A673 (cell line): ENCODE measurements at regions not wholly inside any gene's neighbourhood (a gene's known extent, or its start where the extent isn't known, plus 50 kb on each side); places are given as distances from the start of the nearest gene placed in this dataset.

Source experiments
- EZH2 ChIP-seq: fragments of 200-600 bp; sonication (generic); IDR thresholded peaks from 2 replicates; pipeline ENCODE4 v1.6.1; 2017; ENCODE audit warnings: borderline replicate concordance, low read depth, mild to moderate bottlenecking, mixed read lengths, antibody characterized with exemption, low read length; ENCODE audit not compliant: poor library complexity, severe bottlenecking
- TF ChIP-seq, protein P1 (sequence below): fragments of 300-800, 200-600 bp; sonication (generic); conservative IDR thresholded peaks from 2 replicates; pipeline ENCODE4 v1.5.1; 2017; ENCODE audit warnings: low read depth, mild to moderate bottlenecking, antibody characterized with exemption, low read length, moderate library complexity, mixed read lengths

DNA sequence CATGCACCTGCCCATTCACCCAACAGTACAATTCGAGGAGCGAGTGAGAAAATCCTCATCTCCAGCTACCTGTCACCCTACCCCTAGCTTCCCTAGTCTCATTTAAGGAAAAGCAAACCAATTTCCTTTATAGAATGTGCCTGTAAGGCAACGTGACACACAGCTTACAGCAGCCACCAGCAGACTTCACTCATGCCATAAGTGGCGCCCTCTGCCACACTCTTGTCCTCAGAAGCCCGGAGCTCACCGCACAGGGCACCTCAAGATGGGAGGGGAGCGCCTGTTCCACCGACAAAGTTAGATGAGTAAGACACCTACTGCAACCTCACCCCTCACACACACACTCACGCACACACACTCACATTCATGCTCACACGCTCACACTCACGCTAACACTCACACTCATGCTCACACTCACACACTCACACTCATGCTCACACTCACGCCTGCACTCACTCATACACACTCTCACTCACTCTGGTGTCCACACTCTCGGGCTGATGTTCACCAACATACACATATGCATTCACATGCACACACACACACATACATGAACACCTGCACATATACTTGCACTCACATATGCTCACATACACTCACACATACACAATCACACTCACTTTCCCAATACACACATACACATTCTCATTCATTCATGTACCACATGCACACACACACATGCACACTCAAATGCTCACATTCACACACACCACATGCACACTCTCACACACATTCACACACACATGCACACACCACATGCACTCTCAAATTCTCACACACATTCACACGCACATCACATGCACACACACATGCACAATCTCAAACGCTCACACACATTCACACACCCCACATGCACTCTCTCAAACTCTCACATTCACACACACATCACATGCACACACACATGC lies 170.7 kb downstream of the PSMG1 start:
- TF ChIP-seq, protein P1, sequence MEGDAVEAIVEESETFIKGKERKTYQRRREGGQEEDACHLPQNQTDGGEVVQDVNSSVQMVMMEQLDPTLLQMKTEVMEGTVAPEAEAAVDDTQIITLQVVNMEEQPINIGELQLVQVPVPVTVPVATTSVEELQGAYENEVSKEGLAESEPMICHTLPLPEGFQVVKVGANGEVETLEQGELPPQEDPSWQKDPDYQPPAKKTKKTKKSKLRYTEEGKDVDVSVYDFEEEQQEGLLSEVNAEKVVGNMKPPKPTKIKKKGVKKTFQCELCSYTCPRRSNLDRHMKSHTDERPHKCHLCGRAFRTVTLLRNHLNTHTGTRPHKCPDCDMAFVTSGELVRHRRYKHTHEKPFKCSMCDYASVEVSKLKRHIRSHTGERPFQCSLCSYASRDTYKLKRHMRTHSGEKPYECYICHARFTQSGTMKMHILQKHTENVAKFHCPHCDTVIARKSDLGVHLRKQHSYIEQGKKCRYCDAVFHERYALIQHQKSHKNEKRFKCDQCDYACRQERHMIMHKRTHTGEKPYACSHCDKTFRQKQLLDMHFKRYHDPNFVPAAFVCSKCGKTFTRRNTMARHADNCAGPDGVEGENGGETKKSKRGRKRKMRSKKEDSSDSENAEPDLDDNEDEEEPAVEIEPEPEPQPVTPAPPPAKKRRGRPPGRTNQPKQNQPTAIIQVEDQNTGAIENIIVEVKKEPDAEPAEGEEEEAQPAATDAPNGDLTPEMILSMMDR = no peak
- TF ChIP-seq EZH2 = no peak
